Left renal cortex interstitium (tissue), 4 donors: ENCODE measurements at regions not wholly inside any gene's neighbourhood (a gene's known extent, or its start where the extent isn't known, plus 50 kb on each side); places are given as distances from the start of the nearest gene placed in this dataset.
"Not testable (repeated sequence)": the region's sequence is repeated elsewhere in the genome, so short reads cannot be mapped to it uniquely, and the experiment has no call there.

ENCODE experiments used
- DNase-seq, 4 donors: peaks; one replicate each; pipeline ENCODE4 v3.0.0-alpha.2; 2013; ENCODE audit warnings: low read depth in 4 of 4, low spot score in 2 of 4, missing footprints in 1 of 4

DNA sequence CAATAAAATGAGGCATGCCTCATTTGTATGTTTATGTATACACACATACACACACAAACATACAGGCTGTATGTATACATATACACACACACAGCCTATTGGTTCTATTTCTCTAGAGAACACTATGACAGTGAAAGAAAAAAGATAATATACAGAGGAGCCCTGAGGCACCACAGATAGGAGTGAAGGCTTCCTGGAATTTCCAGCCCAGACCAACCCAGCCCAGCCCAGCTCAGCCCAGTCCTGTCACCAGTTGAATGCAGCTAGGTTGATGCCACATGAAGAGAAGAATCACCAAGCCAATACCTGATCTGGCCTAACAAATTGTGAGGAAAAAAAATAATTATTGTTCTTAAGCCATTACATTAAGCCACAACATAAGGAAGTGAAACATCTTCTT is 126.9 kb upstream of the PDE4D start:
- no peak for DNase-seq

DNA sequence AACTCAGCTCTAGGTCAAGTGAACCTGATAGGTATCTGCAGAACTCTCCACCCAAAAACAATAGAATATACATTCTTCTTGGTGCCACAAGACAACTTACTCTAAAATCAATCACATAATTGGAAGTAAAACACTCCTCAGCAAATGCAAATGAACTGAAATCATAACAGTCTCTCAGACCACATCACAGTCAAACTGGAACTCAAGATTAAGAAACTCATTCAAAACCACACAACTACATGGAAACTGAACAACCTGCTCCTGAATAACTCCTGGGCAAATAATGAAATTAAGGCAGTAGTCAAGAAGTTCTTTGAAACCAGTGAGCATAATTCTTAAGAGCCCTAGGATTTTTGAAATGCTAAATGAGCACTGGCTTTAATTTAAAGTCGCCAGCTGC is 125.4 kb upstream of the PDE4D start:
- DNase-seq = not testable (repeated sequence)

DNA sequence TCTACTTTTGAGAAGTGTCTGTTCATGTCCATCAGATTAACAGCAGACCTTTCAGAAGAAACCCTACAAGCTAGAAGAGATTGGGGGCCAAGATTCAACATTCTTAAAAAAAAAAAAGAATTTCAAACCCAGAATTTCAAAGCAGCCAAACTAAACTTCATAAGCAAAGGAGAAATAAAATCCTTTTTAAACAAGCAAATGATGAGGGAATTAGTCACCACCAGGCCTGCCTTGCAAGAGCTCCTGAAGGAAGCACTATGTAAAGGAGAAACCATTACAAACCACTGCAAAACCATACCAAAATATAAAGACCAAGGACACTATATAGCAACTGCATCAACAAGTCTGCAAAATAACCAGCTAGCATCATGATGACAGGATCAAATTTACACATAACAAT is 124.6 kb upstream of the PDE4D start:
- no peak for DNase-seq

DNA sequence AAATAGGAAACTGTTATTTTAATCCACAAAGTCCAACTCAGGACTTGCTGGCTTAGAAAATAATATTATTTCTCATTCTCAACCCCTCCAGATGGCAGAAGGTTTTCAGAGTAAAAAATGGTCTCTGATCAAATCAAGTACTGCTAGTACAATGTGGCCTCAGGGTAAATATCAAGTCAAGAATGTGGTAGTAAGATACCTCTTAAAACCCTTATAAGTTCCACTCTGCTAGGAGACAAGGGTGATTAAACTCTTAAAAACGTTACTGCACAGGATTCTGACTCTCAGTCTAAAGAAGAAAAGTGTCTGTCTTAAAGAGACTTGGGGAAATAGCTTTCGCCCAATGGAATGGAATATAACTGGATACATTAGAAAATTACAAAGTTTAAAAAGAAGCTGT is 120.8 kb upstream of the PDE4D start:
- DNase-seq = no peak

DNA sequence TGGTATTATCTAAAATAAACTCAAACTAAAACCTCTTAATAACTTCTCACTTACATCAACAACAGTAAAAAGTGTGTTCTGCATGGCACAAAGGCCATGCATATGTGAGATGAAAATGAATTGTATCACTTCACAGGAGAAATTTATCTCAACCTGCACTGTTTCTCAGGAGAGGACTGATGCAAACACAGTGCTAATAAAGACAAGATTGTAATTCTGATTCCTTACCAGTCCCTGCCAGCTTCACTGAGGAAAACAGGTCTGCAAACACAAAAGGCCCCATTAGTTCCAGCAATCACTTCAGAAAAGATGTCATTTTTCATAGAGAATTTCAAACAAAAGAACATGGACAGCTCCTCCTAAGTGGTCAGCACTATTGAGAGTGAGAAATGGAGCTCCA is 117.3 kb upstream of the PDE4D start:
- no peak for DNase-seq

DNA sequence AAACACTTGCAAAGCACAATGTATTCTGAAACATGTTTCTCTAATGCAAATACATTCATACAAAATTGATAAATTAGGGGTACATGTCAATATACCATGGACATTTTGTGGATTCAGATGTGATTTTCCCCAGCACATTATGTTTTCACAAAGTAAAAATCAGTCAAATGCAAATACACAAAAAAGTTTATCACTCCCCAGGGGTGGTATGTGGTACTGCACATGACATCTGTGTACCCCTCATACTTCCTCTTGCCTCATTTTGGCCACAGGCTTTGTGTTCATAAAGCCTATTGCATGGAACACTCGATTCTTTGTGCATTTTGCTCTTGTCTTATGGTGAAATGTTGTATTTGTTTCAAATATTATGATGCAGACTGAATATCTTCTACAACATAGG is 116.8 kb upstream of the PDE4D start:
- DNase-seq = no peak

DNA sequence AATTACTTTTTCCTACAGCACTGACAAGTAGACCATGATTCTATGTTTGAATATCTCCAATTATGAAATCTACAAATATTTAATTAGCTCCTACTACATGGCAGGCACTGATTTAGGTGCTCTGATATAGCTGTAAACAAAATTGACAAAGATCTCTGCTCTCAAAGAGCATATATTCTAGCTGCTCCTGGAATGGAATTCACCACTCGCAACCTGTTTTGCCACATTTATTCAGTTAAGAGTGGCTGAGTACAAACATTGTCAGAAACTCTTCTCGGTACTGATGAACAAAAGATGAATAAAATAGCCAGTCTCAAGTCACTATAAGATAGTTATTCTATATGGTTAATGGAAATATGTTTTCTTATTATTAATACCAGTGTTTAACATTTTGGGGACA is 114.2 kb upstream of the PDE4D start:
- DNase-seq = no peak

DNA sequence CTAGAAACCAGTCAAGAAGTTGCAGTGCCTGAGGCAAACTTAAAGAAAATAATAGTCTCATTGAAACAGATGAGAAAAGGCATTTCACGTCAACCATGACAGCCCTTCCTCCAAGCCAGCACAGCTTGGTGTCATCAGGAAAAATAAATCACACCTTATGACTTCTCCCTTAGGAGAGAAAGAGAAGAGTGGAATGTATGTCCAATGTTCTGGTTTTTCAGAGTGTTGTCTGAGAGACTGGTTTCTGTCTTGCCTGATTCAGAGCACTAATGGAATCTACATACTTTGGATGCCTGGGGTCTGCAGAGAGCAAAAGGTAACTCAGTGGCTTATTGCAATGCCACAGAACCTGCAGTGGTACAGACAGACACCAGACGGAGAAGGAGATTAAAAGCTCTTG is 105.5 kb upstream of the PDE4D start:
- no peak for DNase-seq

DNA sequence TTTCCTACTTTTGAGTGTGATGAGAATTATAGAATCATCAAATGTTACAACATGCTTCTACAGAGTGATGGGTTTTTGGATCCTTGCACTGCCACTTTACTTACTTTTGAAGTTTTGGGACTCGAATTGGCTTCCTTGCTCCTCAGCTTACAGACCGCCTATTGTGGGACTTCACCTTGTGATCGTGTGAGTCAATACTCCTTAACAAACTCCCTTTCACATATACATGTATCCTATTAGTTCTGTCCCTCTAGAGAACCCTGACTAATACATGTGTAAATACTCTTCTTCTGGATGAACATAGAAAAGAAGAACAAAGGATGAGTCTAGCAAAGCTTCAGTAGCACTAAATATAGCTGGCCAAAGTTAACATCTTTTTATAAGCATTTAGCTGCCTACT is 98.7 kb upstream of the PDE4D start:
- DNase-seq = no peak

DNA sequence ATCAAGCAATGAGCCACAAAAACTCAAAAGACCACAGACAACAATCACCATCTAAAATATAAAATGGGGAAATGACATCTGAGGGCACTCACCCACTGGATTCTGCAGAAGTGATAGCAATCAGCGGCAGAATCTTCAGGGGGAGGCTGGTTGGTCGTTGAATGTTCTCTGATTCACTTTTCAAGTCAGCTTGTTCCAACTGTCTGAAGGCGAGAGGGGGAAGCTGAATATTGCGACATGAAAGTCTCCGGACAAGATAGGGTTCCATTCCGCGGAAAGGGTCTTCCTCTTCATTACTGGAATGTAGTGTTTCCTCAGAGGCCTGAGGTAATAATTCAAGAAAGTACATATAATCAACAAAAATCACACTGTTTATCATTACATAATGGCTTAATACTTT is 94.9 kb upstream of the PDE4D start:
- DNase-seq = no peak

DNA sequence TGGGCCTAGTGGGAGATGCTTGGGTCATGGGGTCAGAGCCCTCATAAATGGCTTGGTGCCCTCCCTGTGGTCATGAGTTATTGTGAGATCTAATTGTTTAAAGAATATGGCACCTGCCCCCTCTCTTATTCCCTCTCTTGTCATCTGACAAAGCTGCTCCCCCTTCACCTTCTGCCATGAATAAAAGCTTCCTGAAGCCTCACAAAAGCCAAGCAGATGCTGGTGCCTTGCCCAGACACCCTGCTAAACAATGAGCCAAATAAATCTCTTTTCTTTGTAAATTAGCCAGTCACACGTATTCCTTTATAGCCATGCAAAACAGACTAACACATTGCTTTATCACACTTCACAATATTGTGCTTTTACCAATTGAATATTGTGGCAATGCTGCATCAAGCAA is 82.8 kb upstream of the PDE4D start:
- DNase-seq = no peak

DNA sequence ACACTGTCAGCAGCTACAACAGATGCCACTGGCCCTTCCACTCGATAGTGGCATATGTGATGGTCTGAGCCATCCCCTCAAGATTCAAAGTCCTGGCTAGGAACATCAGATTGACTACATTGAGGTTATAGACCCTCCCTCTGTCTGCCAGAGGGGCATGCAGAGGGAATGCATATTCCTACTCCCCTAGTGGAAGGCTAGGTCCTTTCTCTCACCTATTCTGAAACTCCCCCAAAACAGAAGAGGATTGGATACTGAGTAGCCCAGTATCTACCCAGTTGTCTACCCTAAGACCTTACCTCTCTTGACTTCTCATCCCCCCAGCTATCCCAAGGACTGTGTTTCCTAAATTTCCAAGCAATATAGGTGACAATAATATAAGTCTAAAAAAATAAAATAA is 78.5 kb upstream of the PDE4D start:
- no peak for DNase-seq

DNA sequence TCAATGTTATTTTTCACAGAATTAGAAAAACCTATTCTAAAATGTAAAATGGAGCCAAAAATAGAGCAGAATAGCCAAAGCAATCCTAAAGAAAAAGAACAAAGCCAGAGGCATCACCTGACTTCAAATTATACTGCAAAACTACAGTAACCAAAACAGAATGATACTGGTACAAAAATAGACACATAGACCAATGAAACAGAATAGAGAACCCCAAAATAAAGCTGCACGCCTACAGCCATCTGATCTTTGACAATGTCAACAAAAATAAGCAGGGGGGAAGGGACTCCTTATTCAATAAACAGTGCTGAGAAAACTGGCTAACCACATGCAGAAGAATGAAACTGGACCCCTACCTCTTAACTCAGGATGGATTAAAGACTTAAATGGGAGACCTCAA is 65.8 kb upstream of the PDE4D start:
- DNase-seq = no peak

DNA sequence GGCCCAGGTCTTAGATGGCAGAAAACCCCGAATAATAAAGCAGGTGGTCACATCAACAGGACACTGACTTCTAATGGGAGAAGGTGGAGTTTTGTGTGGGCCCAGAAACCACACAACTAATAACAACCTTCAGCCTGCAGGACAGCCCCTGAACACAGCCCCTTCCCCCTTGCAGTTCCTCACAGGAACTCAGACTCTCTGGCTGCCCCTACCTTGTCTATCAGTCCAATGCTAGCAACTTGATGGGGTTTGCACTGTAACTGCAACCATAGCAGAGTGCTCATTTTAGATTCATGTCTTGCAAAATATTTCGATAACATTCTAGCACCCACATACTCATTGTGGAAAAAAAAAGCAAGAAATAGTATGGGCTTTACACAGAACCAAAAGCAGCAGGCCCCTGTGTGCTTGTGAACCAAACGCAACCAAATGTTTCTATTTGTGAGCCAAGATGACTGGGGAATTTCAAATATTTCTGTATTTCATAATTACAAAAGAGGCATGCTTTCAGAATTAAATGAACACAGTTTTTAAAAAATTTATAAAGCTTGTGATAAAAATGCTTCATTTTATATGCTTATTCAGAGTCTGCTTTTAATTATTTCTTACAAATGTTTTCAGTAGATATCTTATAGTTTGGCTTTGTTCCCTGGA is 62.7 kb upstream of the PDE4D start:
- DNase-seq = no peak

DNA sequence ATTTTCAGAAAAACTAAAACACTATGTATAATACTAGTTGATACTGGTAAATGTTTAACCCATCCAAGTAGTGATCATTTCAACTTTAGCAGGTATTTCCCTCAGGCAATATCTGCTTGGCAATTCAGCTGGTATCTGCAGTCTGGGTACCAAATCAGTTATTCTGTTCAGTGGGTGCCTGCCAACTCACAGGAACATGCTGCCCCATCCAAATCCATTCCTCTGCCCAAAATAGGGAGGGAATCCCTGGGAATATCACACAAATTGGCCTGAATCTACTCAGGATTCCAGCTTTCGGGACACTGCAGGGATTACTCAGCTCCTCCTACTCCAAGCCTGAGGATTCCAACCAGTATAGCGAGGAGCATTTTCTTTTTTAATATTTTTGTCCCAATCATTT is 61.7 kb upstream of the PDE4D start:
- DNase-seq = no peak

DNA sequence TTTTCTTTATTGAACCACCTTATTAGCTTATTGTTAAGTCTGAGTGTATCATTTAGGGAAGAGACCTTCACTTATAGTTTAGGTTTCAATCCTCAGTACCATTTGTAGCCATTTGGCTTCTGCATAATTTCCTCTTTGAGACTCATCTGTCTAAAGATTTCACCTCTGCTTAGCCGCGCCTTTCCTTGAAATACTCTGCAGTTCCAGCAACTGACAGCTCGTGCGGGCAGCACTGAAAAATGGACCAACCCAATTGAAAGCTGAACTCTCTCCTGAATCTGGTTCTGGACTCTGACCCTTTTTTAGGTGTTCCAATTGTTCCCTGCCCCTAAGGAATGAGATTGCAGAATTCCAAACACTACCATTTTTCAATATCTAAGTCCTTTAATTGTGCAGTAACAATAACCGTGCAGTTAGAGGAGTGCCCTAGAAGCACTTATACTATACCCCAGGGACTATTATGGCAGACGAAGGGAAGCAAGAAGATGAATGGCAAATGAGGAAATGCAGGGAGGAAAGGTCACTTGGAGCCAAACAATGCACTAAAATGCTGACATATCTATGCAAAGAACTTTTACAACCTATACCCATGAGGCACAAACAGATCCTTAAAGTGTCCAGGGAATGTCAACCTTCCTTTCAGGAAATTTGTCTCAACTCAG is 50.1 kb upstream of the PDE4D start:
- DNase-seq = no peak
